ENCODE measurements at regions not wholly inside any gene's neighbourhood (a gene's known extent, or its start where the extent isn't known, plus 50 kb on each side); places are given as distances from the start of the nearest gene placed in this dataset.

GRCh38 chr18:78538669-78539440 lies 440.8 kb upstream of the SALL3 start:
- Histone ChIP-seq H3K4me2 (ENCODE audit: extremely low read depth, insufficient read depth, low read length) (no peak overlapping the region), H3K79me2 (ENCODE audit: control insufficient read depth, insufficient read depth, low read length) (no peaks in the 10 kb centered on the region), H3K9me3 (ENCODE audit: control insufficient read depth, insufficient read depth, low read depth, low read length) (no peaks in the 10 kb centered on the region), H4K20me1 (ENCODE audit: control insufficient read depth, extremely low read depth, insufficient read depth, low read length) (no peaks in the 10 kb centered on the region), H3K27me3 (ENCODE audit: control insufficient read depth, insufficient read depth, low read length) (no peaks in the 10 kb centered on the region), H3K4me1 (ENCODE audit: control insufficient read depth, extremely low read depth, insufficient read depth, low read length) (no peaks in the 10 kb centered on the region), H2AFZ (ENCODE audit: low read length) (no peak overlapping the region), H3K36me3 (ENCODE audit: control insufficient read depth, insufficient read depth, low read length) (no peaks in the 10 kb centered on the region), H3K27ac (ENCODE audit: insufficient read depth, low read length) (no peak overlapping the region), H3K4me3 (replicated peaks in 1 of 4; ENCODE audit: control extremely low read depth in 1 of 4, insufficient read depth in 1 of 4, low read depth in 3 of 4, low read length in 4 of 4) (no peak overlapping the region), H3K9ac (ENCODE audit: insufficient read depth, low read length) (no peak overlapping the region)
- TF ChIP-seq EZH2 (IDR thresholded peaks at IDR 0.05; ENCODE audit: low read length, missing control alignments) (no peak), CTCF (conservative IDR thresholded peaks at IDR 0.05 in 1 of 2, IDR thresholded peaks at IDR 0.05 in 1 of 2; ENCODE audit: low read depth in 1 of 2, low read length in 2 of 2) (no peak)
- DNase-seq (ENCODE audit: low read depth in 2 of 2) = no peak

GRCh38 chr18:78540636-78541529 lies 438.7 kb upstream of the SALL3 start:
- TF ChIP-seq EZH2 (IDR thresholded peaks at IDR 0.05; ENCODE audit: low read length, missing control alignments) = no peak
- no peak for TF ChIP-seq CTCF (conservative IDR thresholded peaks at IDR 0.05 in 1 of 2, IDR thresholded peaks at IDR 0.05 in 1 of 2; ENCODE audit: low read depth in 1 of 2, low read length in 2 of 2)
- Histone ChIP-seq H3K79me2 (ENCODE audit: control insufficient read depth, insufficient read depth, low read length) (no peaks in the 10 kb centered on the region), H4K20me1 (ENCODE audit: control insufficient read depth, extremely low read depth, insufficient read depth, low read length) (no peaks in the 10 kb centered on the region), H3K4me3 (replicated peaks in 1 of 4; ENCODE audit: control extremely low read depth in 1 of 4, insufficient read depth in 1 of 4, low read depth in 3 of 4, low read length in 4 of 4) (no peak overlapping the region), H3K9ac (ENCODE audit: insufficient read depth, low read length) (no peak overlapping the region), H3K27ac (ENCODE audit: insufficient read depth, low read length) (no peak overlapping the region), H3K4me2 (ENCODE audit: extremely low read depth, insufficient read depth, low read length) (no peak overlapping the region), H3K4me1 (ENCODE audit: control insufficient read depth, extremely low read depth, insufficient read depth, low read length) (no peaks in the 10 kb centered on the region), H3K27me3 (ENCODE audit: control insufficient read depth, insufficient read depth, low read length) (no peaks in the 10 kb centered on the region), H2AFZ (ENCODE audit: low read length) (no peak overlapping the region), H3K9me3 (ENCODE audit: control insufficient read depth, insufficient read depth, low read depth, low read length) (no peaks in the 10 kb centered on the region), H3K36me3 (ENCODE audit: control insufficient read depth, insufficient read depth, low read length) (no peaks in the 10 kb centered on the region)
- no peak for DNase-seq (ENCODE audit: low read depth in 2 of 2)

- no peak overlapping the region for H2AFZ ChIP-seq (ENCODE audit: low read length)
- no peak overlapping the region for H3K4me3 ChIP-seq (replicated peaks in 1 of 4; ENCODE audit: control extremely low read depth in 1 of 4, insufficient read depth in 1 of 4, low read depth in 3 of 4, low read length in 4 of 4)
- H3K27me3 ChIP-seq (ENCODE audit: control insufficient read depth, insufficient read depth, low read length) = no peaks in the 10 kb centered on the region
- TF ChIP-seq CTCF (conservative IDR thresholded peaks at IDR 0.05 in 1 of 2, IDR thresholded peaks at IDR 0.05 in 1 of 2; ENCODE audit: low read depth in 1 of 2, low read length in 2 of 2) (no peak), EZH2 (IDR thresholded peaks at IDR 0.05; ENCODE audit: low read length, missing control alignments) (no peak)
- no peaks in the 10 kb centered on the region for H3K79me2 ChIP-seq (ENCODE audit: control insufficient read depth, insufficient read depth, low read length)
- no peak overlapping the region for H3K9ac ChIP-seq (ENCODE audit: insufficient read depth, low read length)
- H4K20me1 ChIP-seq (ENCODE audit: control insufficient read depth, extremely low read depth, insufficient read depth, low read length) = no peaks in the 10 kb centered on the region
- no peak overlapping the region for H3K4me2 ChIP-seq (ENCODE audit: extremely low read depth, insufficient read depth, low read length)
- H3K9me3 ChIP-seq (ENCODE audit: control insufficient read depth, insufficient read depth, low read depth, low read length) = no peaks in the 10 kb centered on the region
- no peak overlapping the region for H3K27ac ChIP-seq (ENCODE audit: insufficient read depth, low read length)
- H3K36me3 ChIP-seq (ENCODE audit: control insufficient read depth, insufficient read depth, low read length) = no peaks in the 10 kb centered on the region
- no peaks in the 10 kb centered on the region for H3K4me1 ChIP-seq (ENCODE audit: control insufficient read depth, extremely low read depth, insufficient read depth, low read length)
- DNase-seq (ENCODE audit: low read depth in 2 of 2) = no peak
These were observed 437.4 kb upstream of the SALL3 start for GRCh38 chr18:78542204-78542603.

Data from fibroblast of lung (primary cell).